Stimulated activated CD8-positive, alpha-beta memory T cell treated with anti-CD3 and anti-CD28 coated beads, Interleukin-7, amount 100 ng/mL, for 4 hours (primary cell): ENCODE measurements at regions not wholly inside any gene's neighbourhood (a gene's known extent, or its start where the extent isn't known, plus 50 kb on each side); places are given as distances from the start of the nearest gene placed in this dataset.
"Not testable (repeated sequence)": the region's sequence is repeated elsewhere in the genome, so short reads cannot be mapped to it uniquely, and the experiment has no call there.

ENCODE experiments used
- DNase-seq, 2 donors: peaks; one replicate each; pipeline ENCODE4 v3.0.0-alpha.2; 2020; ENCODE audit warnings: low read depth in 2 of 2

DNA sequence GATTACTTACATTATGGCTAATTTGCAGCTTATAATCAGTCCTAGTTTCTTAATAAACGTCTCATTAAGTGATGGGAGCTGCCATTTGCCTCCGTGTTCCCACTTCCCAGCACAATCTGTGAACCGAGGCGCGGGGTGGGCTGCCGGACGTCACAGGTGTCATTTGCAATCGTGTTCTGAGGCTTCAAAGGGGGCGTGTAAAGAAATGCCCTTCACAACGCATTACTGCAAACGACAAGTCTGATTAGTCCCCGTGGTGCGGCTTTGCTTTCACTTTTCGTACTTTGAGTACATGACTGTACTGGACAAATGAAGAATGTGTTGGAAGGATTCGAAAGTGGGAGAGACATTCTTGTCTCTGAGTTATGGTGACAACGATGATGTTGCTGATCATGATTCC lies 614.2 kb upstream of the ADARB2 start:
- DNase-seq, result no peak

DNA sequence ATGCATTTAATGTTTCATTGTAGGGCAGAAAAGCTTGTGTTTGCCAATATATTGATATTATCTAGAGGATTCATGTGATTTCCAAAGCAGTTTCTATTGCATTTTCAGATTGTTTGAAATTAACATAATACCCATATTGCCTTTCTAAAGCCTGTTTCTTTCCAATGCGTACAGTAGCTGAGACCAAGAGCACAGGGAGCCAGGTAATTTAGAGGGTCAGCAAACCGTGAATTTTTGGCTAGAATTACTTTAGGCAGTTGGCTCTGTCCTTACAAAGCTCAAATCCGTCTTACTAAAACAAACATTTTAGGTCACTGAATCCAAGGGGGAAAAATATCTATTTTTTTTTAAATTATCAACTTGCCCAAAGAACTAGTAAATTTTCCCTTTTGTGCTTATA lies 604.9 kb upstream of the ADARB2 start:
- no peak for DNase-seq

DNA sequence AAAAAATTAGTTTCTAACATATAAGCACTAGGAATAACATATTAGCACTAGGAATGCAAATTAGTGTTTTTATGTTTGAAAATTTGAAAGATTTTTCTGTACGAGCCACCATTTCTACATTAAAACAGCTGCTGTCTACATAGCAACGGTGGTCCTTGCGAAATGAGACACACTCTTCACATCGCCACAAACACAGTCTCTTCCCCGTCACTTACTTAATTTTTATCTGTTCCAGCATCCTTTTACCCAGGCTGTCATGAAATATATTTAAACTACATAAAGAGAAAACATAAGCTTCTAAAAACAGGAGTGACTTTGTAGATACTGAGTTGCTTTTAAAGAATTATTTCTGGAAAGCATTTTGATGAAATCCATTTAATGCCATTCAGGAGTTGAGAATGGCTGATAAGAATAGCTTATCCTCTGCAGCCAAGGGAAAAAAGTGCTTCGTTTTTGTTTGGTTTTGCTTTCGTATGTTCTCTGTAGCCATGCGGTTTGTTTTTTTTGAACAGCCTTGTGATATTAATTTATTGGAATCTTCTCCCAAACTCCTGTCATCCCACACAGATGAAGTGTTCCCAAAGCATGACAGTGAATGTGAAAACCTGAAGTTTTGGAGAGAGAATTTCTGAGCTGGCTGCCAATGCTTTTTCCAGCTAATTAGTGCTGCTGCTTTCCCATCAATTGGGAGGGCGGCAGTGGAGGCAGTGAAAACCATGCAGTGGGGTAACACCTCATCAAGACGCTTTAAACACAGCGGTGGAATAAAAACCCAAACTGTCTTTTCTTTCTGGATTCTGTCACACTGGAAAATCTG lies 603.7 kb upstream of the ADARB2 start:
- DNase-seq, result no peak

DNA sequence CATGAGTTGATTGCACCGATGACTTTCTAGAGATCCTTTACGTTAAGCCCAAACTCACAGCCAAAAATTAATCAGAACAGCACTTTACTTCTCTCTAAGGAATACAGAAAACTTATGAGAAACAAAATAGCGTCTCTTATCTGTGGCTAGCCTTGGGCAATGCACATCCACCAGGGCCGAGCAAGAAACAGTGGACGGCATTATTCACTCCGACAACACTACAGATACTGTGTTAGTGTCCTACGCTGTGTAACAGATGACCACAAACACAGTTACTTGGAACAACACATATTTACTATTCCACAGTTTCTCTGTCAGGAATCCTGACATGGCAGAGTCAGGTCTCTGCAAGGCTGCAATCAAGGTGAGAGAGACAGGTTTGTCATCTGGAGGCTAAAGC lies 598.3 kb upstream of the ADARB2 start:
- no peak for DNase-seq

DNA sequence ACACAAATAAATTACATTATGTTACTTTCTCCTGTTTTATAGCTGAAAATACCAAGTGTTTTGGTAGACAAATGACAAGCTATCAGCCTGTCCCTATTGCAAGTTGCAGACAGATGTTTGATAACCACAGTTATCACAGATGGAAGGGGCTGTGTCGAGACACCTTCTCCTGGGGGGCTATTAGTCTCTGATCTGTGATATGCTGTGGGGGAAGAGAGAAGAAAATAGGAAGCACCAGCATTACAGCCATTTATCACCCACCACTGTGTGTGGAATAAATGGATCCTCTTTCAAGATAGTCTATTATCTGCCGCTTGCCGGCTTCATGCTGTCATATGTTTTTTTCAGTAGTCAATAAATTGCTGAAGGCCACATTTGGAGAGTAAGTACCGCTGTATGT lies 597.2 kb upstream of the ADARB2 start:
- no peak for DNase-seq

DNA sequence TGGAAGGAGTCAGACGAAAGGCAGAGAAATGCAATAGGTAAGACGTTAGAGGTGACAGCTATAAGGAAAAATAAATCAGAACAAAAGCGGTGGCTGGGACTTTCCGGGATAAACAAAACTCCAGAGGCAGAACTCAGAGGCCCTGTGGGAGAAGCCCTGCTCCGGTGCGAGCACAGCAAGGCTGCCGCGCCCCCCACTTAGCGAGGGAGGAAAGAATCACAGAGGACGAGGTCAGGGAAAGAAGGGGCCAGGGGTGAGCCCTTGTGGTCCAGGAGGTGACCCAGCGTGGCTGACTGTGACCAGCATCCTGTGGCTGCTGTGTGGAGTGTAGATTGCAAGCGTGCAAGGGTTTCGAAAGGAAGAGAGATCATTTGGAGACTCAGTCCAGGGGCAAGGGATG lies 591.8 kb upstream of the ADARB2 start:
- DNase-seq, result no peak

DNA sequence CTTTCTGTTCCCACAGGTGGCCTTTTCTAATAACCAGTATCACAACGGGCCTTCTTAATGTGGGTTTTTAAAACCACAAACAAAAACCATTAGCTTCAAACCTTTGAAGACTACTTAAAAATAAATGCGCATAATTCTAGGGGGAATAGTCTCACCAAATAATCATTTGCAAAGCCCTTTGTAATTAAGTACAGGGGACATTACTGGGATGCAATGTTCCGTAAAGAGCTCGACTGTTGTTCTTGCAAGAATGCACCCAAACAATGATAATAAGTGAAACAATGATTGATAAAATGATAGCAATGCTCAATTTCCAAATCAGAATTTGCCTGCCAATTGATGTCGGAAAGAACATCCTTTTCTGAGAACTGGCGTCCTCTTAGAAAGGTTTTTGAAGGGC lies 589.1 kb upstream of the ADARB2 start:
- DNase-seq, result no peak

DNA sequence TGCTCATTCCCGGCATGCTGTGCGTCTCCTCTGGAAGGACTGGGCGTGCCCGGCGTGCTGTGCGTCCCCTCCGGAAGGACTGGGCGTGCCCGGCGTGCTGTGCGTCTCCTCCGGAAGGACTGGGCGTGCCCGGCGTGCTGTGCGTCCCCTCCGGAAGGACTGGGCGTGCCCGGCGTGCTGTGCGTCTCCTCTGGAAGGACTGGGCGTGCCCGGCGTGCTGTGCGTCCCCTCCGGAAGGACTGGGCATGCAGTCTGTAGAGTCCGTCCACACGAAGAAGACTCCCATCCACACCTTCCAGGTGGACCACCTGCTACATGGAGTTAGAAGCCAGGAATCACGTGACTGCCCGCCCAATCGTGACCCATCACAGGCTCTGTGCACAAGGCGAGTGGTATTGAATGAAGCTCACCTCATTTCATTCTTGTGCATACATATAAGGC lies 577.7 kb upstream of the ADARB2 start:
- not testable (repeated sequence) for DNase-seq

DNA sequence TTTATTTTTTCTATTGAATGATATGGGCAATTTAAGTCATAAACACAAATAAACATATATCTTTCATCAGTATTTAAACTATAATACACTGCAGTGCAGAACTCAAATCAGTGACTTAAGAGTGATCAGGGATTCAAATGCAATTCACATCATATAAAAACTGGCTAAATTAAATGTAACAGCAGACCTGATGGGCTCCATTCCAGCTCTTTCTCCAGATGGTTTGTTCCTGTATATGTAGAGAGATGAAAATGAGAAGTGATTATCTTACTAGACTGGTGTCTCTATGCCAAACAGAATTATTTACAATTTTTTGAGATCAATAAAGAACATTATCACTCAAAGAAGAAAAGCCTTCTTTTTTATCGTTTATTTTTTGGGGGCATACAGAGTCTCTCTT lies 568.8 kb upstream of the ADARB2 start:
- no peak for DNase-seq

DNA sequence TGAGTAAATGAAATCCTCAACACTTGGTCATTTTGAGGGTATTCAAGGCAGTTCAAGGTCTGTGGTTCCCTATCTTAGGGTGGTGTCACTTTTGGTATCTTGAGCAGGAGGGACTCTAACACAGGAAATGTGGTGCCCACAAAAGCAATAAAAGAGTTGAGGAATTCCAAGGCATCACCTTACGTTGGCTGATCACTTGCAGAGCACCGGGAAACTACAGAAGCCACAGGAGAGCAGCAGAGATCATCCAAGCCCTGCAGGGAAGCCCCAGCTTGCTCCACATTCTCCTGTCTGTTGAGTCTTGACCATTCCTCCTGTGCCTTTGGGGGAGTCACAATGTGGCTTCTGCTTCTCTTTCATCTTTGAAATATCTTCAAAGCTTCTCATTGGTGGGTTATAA lies 565.8 kb upstream of the ADARB2 start:
- no peak for DNase-seq

DNA sequence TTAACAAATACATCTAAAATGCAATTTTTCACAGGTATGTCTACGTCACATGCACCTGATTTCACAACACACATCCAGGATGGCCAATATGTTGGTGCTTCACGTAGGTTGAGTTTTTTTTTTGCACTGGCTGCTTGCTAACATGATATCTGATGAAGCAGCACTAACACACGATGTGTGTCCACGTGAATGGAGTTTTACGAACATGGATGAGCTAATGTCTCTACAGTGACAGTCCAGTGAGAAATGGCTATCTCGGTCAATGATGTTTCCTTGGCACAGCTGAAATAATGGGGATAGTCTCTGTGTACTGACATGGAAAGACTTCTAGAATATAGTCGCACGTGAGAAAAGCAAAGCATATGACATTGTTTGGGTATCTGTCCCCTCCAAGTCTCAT lies 563.9 kb upstream of the ADARB2 start:
- no peak for DNase-seq

DNA sequence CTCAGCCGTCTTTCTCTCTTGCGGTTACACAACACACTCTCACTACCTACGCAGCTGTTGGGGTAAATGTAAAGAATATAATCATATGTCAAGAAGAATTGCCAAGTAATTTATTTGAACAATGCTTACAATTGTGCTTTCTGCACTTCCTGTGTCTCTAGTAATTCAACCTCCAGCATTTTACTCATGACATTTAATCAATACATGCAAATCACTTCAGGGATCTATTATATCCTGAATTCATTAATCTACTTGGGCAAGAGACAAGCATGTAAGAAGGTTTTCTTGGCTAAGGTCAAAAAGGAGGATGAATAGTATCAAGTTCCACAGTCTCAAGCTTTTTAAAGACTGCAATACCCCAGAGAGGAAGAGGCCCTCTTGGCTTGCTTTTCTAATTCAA lies 562.9 kb upstream of the ADARB2 start:
- no peak for DNase-seq

DNA sequence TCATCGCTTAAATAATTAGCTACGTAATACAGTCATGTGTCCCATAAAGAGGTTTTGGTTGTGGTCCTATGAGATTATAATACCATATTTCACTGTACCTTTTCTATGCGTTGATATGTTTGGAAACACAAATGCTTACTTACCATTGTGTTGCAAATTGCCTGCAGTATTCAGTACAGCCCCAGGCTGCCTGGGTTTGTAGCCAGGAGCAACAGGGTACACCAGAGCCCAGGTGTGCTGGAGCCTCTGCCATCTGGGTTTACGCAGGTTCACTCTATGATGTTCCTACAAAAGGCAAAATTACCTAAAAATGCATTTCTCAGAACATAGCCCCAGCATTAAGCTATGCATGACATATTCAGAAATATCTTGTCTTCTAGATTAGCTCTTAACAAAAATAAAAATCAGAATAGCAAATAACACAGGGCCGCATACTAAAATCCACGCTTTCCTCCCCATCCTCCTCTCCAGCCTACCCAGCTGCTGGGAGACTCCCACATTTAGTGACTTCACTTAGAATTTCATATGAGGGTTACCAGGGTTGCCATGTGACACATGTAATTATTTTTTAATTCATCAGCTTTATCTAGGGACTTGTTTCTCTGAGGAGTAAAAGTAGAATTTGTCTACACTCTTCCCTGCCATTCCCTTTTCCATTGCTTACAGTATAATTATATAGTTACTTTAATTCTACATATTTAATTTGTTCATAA lies 559.0 kb upstream of the ADARB2 start:
- DNase-seq, result no peak

DNA sequence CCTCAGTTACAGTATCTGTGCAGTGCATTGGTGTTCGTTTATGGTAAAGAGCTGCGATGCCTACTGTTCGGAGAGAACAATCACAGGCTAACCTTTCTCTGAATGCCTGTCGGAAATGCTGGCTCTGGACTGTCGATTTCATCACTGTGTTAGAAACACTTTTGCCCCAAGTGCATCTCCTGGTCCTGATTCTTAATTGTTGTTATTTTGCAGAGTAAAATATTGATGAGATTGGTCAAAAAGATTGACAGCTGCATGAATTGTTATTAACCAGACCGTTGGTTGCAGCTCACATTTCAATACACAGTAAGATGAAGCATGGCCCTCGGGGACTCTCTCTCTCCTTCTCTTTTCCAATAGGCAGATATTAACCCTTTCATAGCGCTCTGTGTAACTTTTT lies 557.4 kb upstream of the ADARB2 start:
- DNase-seq, result no peak

DNA sequence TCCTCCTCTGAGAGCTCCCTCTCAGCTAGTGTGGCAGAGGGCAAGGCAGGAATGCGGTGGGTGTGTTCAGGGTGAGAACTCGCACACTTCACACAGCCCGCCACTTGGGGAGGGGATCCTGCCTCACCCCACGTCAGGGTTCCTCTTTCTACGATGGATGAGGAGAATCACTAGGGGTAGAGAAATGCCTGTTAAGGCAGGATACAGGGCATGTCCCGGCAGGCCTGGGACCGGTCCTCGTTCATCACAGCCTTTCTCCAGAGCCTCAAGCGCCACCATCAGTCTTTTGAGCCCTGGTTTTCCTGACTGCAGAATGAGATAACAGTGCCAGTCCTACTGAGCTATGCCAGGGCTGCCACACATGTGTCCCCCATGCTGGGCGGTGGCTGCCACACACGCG lies 546.7 kb upstream of the ADARB2 start:
- DNase-seq, result no peak

DNA sequence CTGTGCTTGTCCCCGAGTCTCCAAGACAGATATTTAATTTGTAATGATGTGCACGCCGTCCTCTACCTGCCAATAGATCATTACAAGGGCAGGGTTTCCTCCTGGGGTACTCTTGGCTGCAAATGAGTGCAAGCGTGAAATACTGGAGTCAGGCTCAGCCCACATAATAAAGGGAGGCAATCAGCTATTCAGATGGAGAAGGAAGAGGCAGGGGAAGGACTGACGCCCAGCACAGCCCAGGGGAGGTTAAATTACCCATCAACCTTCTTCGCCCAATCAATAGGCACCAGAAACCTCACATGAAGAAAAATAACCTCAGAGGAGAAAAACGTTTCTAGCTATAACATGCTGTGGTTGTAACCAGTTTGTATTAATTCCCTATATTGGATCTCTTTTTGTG lies 544.9 kb upstream of the ADARB2 start:
- no peak for DNase-seq

DNA sequence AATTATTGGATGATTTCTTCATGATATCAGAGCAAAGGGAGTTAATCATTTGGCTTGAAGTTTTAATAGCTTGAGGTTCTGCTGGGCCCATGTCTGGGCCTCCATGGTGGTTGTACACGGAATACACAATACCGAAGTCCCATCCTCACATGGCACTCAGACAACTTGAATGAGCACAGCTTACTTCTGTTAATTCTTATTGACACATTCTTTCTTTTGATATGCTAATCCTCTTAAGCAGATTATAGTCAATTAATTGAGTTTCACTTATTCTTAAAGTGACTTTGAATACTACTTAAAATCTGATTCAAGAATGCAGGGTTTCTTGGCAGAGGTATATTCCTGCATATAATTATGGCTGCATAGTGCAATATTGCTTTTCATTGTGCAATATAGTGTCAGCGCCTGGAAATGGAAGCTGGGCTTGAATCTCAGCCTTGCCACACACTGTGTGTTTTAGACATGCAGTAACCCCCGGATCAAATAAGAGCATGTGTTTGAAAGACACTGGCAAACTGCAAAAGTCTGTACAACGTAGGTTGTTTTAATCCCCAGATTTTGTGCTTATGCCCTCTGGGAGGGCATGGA lies 543.5 kb upstream of the ADARB2 start:
- DNase-seq, result no peak

DNA sequence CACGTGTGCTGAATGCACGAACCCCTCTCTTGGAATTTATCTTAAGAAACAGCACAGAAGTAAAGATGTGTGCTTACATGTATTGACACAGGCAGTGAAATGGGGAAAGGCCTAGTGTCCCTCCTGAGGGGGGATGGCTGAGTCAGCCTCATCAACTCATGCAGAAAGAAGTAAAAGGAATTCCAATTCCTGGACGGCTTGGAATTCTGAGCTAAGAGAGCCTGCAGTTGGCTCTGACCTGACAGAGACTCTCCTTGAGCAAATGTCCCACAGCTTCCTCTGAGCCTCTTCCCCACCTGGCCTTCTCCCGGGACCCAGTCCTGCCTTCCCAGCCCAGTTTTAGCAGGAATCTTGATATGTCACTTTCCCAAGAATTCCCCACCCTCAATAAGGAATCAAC lies 542.4 kb upstream of the ADARB2 start:
- no peak for DNase-seq

DNA sequence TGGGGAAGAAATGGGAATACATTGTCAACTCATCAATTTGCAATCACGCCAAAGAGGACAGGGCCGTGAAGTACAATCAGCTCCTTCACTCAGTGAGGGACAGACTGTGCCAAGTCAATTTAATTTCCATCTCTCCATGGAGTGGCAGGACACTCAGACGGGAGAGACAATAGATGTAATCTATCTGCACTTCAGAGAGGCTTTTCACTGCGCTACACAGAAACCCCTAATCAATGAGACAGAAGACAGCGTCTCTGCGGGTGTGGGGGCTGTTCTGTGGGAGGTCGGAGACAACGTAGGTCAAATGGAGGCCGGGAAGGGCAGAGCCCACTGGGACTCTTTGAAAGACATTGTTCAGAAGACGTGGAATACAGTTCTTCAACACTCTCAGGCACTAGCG lies 541.0 kb upstream of the ADARB2 start:
- DNase-seq, result no peak

DNA sequence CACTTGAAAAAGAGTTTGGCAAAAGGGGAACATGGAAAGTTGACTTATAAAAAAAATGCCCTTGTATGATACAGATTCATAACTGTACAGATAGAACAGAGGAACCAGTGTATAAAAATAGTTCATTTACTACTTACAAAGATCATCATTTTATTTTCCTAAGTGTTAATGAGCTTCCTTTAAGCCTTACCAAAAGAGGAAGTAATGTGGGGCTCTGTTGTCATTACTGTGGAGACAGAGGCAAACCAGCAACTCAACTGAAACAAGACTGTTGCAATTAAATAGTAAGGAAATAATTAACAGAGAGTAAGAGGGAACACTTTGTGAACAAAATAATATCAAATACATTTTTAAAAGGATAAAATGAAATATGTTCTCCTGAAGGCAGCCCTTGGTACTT lies 526.2 kb upstream of the ADARB2 start:
- no peak for DNase-seq

DNA sequence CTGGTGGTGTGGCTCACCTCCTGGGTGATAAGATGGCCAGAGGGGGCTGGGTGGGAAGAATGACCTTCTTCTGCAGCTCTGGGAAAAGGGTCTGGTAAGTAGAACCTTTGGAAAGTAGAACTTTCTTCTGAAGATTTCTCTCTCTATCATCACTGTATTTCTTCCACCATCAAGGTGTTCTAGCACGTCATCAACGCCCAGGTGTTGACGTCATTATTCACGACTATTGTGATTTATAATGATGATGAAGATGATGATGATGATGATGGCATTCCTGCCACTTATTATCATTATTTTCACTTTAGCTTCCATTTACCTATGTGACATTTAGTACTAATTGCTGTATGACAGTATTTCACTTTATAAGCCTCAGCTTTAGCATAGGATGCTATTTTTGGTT lies 525.6 kb upstream of the ADARB2 start:
- no peak for DNase-seq

DNA sequence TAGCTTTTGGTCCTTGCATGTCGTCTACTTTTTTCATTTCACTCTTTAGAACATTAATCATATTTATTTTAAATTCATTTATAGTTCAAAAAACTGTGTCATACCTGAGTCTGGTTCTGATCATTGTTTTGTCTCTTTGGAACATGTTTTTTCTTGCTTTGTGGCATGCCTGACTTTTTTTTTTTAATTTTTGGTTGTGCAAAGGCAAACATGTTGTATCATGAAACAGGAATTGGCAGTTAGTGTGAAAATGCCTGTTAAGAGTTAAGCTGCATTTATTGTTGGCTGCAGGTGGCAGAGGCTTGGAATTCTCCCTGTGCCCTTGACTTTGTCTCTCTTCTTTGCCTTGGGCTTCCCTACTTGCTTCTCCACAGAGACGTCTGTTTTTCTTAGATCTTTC lies 525.0 kb upstream of the ADARB2 start:
- no peak for DNase-seq

DNA sequence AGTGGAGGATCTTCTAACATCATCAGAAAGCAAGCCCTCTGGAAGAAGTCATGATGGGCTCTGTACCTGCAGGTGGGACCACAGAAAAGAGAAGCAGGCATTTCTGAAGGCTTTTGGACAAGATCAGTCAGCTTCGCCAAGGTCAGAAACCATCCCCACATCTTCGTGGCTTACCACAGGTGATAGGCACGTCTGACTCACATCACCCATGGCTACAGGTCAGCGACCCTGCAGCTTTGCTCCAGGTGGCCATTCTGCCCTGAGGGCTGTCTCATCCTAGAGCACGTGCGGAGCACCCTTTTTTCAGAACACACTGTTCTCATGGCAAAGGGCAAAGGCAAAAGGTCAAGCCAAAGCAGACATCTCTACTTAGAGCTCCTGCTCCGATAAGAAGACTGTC lies 518.9 kb upstream of the ADARB2 start:
- DNase-seq, result no peak
